Mucosa of descending colon (tissue), 3 donors: ENCODE measurements at regions not wholly inside any gene's neighbourhood (a gene's known extent, or its start where the extent isn't known, plus 50 kb on each side); places are given as distances from the start of the nearest gene placed in this dataset.

ENCODE experiments used
- ATAC-seq: fragments of 200-7000 bp; cut with Tn5 transposase; one replicate; pipeline ENCODE4 v1.9.1; 2020; ENCODE audit warnings: mild to moderate bottlenecking, moderate library complexity
- DNase-seq, 3 donors: peaks; one replicate each; pipeline ENCODE4 v3.0.0-alpha.2; 2020
- H3K36me3 ChIP-seq: fragments of 200-600 bp; one replicate; pipeline ENCODE4 v1.8.0; 2021; ENCODE audit warnings: low read depth, mild to moderate bottlenecking
- H3K4me1 ChIP-seq: fragments of 200-600 bp; one replicate; pipeline ENCODE4 v1.8.0; 2021; ENCODE audit warnings: low read depth, mild to moderate bottlenecking
- H3K4me3 ChIP-seq: fragments of 200-600 bp; one replicate; pipeline ENCODE4 v1.8.0; 2021; ENCODE audit warnings: mild to moderate bottlenecking
- H3K9me3 ChIP-seq: fragments of 200-600 bp; one replicate; pipeline ENCODE4 v1.8.0; 2021; ENCODE audit warnings: mild to moderate bottlenecking
- intact Hi-C, 2 donors: fragments of 100-400 bp; cut with DNase I in 1 of 2; cut with micrococcal nuclease in 1 of 2; formaldehyde crosslinking; loops; one replicate each; pipeline versions ENCODE4 v1.11.0 to v1.11.1; 2022; cut with DNase I, micrococcal nuclease
- TF ChIP-seq, protein P1 (sequence below): fragments of 200-600 bp; IDR thresholded peaks from one replicate; pipeline ENCODE4 v1.8.0; 2022; ENCODE audit warnings: antibody characterized with exemption, mild to moderate bottlenecking
- donor health status: DM: no; HTN: no; CAD: no; lungs with moderate emphysema.
- donor health status: DM: no; HTN: no; CAD: no.
- donor health status: DM: no; HTN: yes; CAD: no.

DNA sequence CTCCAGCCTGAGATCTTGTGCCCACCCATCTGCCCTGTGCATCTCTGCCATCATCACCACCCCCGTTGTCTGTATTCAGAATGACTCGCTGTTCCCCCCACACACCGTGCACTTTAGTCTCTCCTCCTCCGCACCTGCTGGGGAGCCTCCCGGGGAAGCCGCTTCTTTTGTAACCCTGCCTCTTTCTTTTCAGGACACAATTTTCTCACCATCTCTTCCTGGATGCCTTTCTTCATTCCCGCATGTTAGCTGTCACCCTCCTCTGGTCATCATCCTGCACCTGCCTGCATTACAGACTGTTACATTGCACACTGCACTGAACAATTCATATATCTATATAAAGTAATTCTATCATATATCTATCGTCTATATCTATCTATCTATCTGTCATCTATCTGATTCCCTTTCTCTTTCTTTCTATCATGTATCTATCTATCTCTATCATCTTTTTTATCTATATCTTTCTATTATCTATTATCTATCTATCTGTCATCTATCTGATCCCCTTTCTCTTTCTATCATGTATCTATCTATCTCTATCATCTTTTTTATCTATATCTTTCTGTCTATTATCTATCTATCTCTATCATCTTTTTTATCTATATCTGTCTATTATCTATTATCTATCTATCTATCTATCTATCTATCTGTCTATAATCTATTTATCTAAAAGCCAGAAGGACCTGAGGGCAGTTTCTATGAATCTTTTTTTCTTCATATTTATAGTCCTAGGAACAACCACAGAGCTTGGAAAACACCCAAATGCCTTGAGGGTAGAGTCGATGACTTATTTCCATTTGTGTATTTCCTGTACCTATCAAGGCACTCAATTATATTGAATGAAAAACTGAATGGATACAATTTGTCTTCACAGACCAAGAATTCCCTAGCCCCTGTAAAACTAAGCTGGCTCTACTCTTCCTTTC is 642.5 kb downstream of the ACTR3B start:
- intact Hi-C loops, result no loop called here
- ATAC-seq (no peak), DNase-seq (no peak)
- no peak overlapping the region for H3K4me3 ChIP-seq
- H3K36me3 ChIP-seq, result no peaks in the 10 kb centered on the region
- no peaks in the 10 kb centered on the region for H3K4me1 ChIP-seq
- TF ChIP-seq, protein P1, sequence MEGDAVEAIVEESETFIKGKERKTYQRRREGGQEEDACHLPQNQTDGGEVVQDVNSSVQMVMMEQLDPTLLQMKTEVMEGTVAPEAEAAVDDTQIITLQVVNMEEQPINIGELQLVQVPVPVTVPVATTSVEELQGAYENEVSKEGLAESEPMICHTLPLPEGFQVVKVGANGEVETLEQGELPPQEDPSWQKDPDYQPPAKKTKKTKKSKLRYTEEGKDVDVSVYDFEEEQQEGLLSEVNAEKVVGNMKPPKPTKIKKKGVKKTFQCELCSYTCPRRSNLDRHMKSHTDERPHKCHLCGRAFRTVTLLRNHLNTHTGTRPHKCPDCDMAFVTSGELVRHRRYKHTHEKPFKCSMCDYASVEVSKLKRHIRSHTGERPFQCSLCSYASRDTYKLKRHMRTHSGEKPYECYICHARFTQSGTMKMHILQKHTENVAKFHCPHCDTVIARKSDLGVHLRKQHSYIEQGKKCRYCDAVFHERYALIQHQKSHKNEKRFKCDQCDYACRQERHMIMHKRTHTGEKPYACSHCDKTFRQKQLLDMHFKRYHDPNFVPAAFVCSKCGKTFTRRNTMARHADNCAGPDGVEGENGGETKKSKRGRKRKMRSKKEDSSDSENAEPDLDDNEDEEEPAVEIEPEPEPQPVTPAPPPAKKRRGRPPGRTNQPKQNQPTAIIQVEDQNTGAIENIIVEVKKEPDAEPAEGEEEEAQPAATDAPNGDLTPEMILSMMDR, result no peak
- H3K9me3 ChIP-seq, result no peaks in the 10 kb centered on the region

DNA sequence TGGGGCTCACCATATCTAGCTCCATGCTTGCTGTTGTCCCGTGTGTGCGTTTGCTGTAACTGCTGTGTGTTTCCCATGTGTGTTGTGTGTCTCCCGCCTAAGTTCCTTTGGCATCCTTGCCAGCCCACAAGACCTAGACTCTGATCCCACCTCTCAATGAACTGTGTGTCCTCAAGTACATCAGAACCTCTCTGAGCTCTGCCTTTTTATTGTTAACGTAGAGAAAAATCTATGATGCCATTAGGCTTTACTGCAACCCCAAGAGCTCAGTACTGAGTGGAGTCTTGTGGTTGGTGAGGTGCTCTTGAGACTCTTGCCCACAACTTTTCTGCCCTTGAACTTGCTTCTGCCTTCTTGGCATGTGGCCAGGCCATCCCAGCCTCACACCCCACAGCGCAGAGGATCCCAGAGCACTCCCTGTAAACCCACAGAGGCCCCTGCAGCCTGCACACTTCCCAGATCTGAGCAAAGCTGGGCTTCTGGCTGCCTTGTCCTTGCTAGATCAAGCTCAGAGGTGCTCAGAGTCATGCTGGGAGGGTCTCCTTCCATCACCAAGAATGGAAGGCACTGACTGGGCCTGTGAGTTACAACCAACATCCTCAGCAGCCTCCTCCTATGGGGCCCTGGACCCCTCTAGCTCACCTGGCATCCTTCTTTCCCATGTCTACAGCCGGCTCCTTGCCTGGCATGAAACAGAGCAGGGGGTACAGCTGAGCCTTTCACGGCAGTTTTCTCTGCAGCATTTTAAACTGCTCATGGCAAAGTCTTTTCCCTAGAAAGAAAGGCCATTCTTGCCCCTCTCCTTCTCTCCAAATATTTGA is 643.4 kb downstream of the ACTR3B start:
- intact Hi-C loops, result no loop called here
- ATAC-seq (no peak), DNase-seq (no peak)
- Histone ChIP-seq H3K36me3 (no peaks in the 10 kb centered on the region), H3K4me3 (no peak overlapping the region), H3K4me1 (no peaks in the 10 kb centered on the region), H3K9me3 (no peaks in the 10 kb centered on the region)
- TF ChIP-seq, protein P1, result no peak

DNA sequence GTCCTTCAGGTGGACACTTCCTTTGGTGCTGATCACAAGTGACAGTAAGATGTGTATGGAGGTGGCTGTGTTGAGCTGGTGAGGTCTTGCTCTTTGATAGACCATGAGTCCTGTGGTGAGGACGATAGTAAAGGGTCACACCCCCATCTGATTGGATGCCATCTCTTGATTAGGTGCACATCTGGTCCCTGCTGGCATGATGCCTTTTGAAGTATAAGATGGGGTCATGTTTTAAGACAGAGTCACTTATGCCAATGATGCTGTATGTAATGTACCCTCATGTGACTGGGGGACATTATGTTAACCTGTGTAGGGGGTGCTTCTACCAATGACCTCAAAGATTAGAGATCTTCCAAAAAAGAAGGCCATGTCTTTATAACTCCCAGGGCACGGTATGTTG is 644.6 kb downstream of the ACTR3B start:
- DNase-seq, result no peak
- intact Hi-C loops, result no loop called here
- no peaks in the 10 kb centered on the region for H3K36me3 ChIP-seq
- ATAC-seq, result no peak
- H3K4me1 ChIP-seq, result no peaks in the 10 kb centered on the region
- H3K9me3 ChIP-seq, result peaks cover 5% of the 10 kb centered on the region
- TF ChIP-seq, protein P1, result no peak
- H3K4me3 ChIP-seq, result no peak overlapping the region

DNA sequence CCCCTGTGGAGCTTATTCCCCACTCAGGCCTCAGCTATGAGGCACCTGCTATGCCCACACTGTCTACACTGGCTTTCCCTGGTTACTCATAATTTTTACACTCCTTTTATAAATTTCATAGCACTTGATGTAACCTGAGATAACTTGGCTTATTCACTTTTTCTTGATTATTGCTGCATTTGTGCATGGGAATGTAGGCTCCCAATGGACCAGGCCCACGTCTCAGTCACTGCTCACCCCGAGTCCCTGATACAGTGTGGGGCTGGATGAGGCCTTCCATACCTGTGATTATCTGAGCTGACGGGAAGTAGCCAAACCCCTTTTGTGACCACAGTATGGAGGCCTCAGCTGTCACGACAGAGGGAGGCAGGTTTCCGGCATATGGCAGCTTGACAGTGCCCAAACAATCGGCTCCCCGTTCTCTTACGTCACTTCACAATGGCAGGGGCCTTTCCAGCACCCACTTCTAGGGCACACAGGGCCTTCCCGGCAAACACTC is 645.3 kb downstream of the ACTR3B start:
- peaks cover 6% of the 10 kb centered on the region for H3K9me3 ChIP-seq
- no peak overlapping the region for H3K4me3 ChIP-seq
- no peaks in the 10 kb centered on the region for H3K36me3 ChIP-seq
- no peak for DNase-seq
- ATAC-seq, result no peak
- intact Hi-C loops, result no loop called here
- TF ChIP-seq, protein P1, result no peak
- H3K4me1 ChIP-seq, result no peaks in the 10 kb centered on the region

DNA sequence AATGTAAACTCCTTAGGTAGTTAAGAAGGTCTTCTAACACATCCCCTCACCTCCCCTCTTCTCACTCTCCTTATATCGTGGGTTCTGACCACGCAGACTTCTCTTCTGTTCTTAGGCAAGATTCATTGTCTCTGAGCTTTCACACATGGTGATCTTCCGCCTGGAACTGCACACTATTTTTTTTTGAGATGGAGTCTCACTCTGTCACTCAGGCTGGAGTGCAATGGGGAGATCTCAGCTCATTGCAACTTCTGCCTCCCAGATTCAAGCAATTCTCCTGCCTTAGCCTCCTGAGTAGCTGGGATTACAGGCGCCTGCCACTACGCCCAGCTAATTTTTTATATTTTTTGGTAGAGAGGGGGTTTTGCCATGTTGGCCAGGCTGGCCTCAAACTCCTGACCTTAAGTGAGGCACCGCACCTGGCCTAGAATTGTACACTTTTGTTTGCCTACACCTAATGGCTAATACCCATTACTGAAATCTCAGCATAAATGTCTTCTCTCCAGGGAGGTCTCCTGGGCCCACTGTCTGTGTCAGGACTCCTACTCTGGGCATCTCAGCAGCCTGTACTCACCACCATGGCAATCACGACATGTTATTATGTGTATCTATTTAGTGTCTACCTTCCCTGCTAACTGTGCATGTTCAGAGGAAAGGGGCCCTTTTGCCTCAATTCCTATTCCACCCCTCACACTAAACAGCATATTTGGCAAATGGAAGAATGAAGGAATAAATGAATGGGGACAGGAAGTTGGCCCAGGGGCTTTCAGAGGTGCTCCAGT is 646.3 kb upstream of the DPP6 start:
- ATAC-seq (no peak), DNase-seq (no peak)
- no peaks in the 10 kb centered on the region for H3K4me1 ChIP-seq
- intact Hi-C loops, result no loop called here
- no peaks in the 10 kb centered on the region for H3K36me3 ChIP-seq
- H3K9me3 ChIP-seq, result peaks cover 8% of the 10 kb centered on the region
- H3K4me3 ChIP-seq, result no peak overlapping the region
- TF ChIP-seq, protein P1, result no peak
